ENCODE measurements at regions not wholly inside any gene's neighbourhood (a gene's known extent, or its start where the extent isn't known, plus 50 kb on each side); places are given as distances from the start of the nearest gene placed in this dataset.

DNA sequence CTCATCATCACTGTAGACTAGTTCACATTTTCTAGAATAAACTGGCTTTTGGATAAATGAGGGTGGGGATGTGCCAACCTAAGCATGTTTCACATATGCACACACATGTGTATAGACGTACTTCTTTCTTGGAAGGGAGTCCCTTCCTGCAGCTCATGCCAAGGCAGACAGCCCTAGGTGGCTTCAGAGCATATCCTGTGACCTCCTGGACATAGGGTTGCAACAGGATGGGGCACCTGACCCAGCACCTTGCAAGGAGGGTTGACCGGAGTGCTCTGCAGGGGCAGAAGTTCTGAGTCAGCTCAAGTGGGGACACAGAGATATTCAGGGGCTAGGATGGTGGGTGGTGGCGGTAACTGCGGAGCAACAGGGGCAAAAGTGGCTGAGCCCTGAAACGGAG, 68.6 kb upstream of the RALGAPA2 start:
- no peak overlapping the region for H3K4me3 Mint-ChIP-seq
- H3K27me3 Mint-ChIP-seq, result peaks cover 19% of the 10 kb centered on the region
- H3K36me3 Mint-ChIP-seq (ENCODE audit: low read depth), result no peaks in the 10 kb centered on the region
- H3K27ac Mint-ChIP-seq, result no peak overlapping the region
- H3K4me1 Mint-ChIP-seq, result no peaks in the 10 kb centered on the region
- no peak for ATAC-seq (replicated peaks)
- H3K9me3 Mint-ChIP-seq, result no peaks in the 10 kb centered on the region

DNA sequence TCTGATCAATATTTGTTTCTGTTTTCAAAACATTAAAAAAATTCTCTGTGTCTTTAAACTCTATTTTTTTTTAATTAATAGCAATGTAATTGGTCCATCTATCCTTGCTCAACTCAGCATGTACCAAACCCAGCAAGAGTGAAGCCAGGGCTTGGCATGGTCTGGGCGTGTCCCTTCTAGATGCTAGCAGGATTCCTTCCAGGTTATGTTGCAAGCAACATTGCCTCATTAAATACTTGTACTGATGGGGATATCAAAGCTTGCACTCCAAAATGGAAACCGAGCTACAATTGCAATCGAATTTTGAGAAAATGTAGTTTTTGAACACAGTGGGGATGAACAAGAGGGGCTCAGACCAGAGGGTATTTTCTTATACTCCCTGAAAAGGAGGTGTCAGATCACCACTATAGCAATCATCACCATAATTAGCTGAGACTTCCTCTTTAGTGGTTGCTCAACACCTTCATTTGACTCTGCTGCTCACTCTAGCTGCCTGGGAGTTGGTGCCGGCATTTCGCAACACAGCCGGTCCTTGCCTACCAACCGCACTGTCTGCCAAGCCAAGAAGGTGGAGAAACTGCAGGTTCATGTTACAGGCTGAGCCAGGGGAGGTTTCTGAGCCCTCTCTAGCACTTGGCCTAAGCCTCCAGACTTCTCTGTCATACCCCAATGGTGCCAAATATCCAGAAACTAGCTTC, 67.8 kb upstream of the RALGAPA2 start:
- H3K27me3 Mint-ChIP-seq, result peaks cover 17% of the 10 kb centered on the region
- H3K4me1 Mint-ChIP-seq, result no peaks in the 10 kb centered on the region
- no peaks in the 10 kb centered on the region for H3K9me3 Mint-ChIP-seq
- H3K4me3 Mint-ChIP-seq, result no peak overlapping the region
- no peaks in the 10 kb centered on the region for H3K36me3 Mint-ChIP-seq (ENCODE audit: low read depth)
- ATAC-seq (replicated peaks), result no peak
- H3K27ac Mint-ChIP-seq, result no peak overlapping the region

DNA sequence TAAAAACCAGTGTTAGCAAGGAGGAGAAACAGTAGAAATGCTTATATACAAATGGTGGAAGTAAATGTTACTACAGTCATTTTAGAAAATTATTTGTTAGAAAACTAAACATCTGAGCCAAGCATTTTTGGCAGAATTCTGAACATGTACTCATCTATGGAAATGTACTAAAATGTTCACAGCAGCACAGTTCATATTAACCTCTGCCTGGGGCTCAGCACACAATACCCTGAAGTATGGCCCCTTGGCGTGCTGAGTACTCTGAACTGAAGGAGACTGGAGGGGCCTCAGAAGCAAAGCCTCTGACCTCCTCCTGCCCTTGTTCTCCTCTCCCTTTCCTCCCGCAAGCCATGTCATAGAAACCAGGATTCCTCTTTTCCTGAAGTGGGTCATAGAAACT, 66.2 kb upstream of the RALGAPA2 start:
- no peak overlapping the region for H3K4me3 Mint-ChIP-seq
- no peak for ATAC-seq (replicated peaks)
- H3K4me1 Mint-ChIP-seq, result no peaks in the 10 kb centered on the region
- H3K27me3 Mint-ChIP-seq, result peaks cover 19% of the 10 kb centered on the region
- H3K27ac Mint-ChIP-seq, result no peak overlapping the region
- H3K9me3 Mint-ChIP-seq, result no peaks in the 10 kb centered on the region
- no peaks in the 10 kb centered on the region for H3K36me3 Mint-ChIP-seq (ENCODE audit: low read depth)

DNA sequence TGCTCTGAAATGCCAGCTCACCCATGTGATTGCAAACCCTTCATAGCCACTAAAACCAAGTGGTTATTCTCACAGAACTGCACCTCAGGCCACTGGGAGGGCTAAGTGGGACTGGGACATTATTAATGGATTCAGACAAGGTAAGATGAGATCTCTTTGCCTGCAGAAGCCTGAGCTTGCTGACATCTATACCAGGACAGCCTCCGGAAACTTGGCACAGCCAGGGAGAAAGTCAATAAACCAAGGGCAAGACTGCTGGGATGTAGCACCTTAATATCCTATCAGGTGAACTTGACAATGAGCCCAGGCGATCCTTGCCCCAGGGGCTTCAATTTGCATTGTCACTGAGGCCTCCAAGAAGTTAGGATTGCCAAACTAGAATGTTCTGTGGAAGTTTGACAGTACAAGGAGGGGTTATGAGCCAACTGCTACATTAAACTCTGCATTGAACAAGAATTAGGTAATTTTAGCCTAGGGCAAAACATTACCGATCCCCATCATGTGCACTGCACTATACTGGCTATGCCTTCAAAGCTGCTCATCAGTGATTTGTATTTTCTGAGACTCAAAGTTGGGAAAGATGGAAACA, 60.1 kb upstream of the RALGAPA2 start:
- Mint-ChIP-seq H3K4me1 (no peaks in the 10 kb centered on the region), H3K27ac (no peak overlapping the region), H3K36me3 (ENCODE audit: low read depth) (no peaks in the 10 kb centered on the region), H3K4me3 (no peak overlapping the region), H3K27me3 (peaks cover 17% of the 10 kb centered on the region), H3K9me3 (no peaks in the 10 kb centered on the region)
- no peak for ATAC-seq (replicated peaks)

DNA sequence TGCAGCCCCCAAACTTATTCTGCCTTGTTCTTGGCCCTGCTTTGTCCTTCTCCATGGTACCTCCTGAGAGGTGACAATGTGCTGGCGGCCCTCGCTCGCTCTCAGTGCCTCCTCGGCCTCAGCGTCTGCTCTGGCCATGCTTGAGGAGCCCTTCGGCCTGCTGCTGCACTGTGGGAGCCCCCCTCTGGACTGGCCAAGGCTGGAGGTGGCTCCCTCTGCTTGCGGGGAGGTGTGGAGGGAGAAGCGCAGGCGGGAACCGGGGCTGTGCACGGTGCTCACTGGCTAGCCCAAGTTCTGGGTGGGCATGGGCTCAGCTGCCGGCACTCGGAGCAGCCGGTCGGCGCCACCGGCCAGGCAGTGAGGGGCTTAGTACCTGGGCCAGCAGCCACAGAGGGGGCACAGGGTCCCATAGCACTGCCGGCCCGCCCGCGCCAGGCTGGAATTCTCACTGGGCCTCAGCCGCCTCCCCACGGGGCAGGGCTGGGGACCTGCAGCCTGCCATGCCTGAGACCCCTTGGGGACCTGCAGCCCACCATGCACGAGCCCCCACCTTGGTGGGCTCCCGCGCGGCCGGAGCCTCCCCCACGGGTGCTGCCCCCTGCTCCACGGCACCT, 55.9 kb upstream of the RALGAPA2 start:
- Mint-ChIP-seq H3K4me1 (no peaks in the 10 kb centered on the region), H3K27me3 (peaks cover 13% of the 10 kb centered on the region), H3K9me3 (no peaks in the 10 kb centered on the region), H3K36me3 (ENCODE audit: low read depth) (no peaks in the 10 kb centered on the region), H3K4me3 (no peak overlapping the region), H3K27ac (no peak overlapping the region)
- no peak for ATAC-seq (replicated peaks)

DNA sequence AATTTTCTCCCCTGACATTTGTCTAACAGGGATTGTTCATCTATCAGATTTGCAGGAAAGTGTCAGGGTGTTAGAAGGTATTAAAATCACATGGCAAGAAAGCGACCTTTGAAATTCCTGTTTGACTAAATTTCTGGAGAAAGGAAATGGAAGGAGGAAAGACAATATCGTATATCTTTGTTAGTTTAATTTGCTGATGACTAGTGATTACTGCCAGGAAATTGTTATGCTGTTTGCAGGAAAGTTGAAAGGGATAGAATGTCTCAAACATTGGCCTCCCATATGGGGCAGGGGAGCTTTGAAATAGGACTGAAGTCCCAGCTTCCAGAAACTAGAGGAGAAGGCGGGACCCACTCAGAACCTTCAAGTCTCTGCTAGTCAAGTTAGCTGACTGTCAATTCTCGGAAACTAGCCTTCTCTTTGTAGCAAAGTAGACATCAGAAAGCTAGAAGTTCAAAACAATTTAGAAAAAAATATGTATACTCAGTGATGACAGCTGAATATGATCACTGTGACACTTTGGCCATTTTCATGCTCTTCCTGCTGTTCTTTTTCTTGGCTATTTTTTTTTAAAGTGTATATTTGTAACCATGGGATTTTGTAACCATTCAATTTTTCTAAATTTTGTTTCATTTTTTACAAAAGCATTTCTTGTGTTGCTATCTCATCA, 53.4 kb upstream of the RALGAPA2 start:
- no peak for ATAC-seq (replicated peaks)
- no peak overlapping the region for H3K27ac Mint-ChIP-seq

DNA sequence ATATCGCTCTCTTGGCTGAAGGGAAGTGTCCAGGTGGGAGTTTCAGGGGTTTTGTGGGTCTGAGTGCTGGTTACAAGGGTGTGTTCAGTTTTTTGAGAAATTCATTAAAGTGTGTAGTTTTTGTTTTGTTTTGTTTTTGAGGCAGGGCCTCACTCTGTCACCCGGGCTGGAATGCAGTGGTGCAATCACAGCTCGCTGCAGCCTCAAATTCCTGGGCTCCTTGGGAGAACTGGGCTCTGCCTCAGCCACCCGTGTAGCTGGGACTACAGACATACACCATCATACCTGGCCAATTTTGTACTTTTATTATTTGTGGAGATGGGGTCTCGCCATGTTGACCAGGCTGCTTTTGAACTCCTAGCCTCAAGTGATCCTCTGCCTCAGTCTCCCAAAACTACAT, 51.2 kb upstream of the RALGAPA2 start:
- H3K9me3 Mint-ChIP-seq, result no peaks in the 10 kb centered on the region
- no peaks in the 10 kb centered on the region for H3K4me1 Mint-ChIP-seq
- no peaks in the 10 kb centered on the region for H3K36me3 Mint-ChIP-seq (ENCODE audit: low read depth)
- no peak overlapping the region for H3K27ac Mint-ChIP-seq
- ATAC-seq (replicated peaks), result no peak
- no peak overlapping the region for H3K4me3 Mint-ChIP-seq
- peaks cover 11% of the 10 kb centered on the region for H3K27me3 Mint-ChIP-seq

More for the DNA sequence above, 53.4 kb upstream of the RALGAPA2 start:
- Mint-ChIP-seq H3K4me1 (no peaks in the 10 kb centered on the region), H3K9me3 (no peaks in the 10 kb centered on the region), H3K4me3 (no peak overlapping the region), H3K36me3 (ENCODE audit: low read depth) (no peaks in the 10 kb centered on the region), H3K27me3 (peaks cover 7% of the 10 kb centered on the region)

Measured in activated T-helper 17 cell treated with anti-CD3 and anti-CD28 coated beads, Interleukin-2, amount 50 U/mL, for 72 hours (primary cell).